Esophagus muscularis mucosa (tissue), 4 donors: ENCODE measurements at regions not wholly inside any gene's neighbourhood (a gene's known extent, or its start where the extent isn't known, plus 50 kb on each side); places are given as distances from the start of the nearest gene placed in this dataset.
A peak's percentile ranks its signal among the peaks of the same experiment; 100 is the strongest.

Experiments used
- DNase-seq: peaks from one replicate; pipeline ENCODE4 v3.0.0-alpha.2; 2017; ENCODE audit errors: extremely low spot score
- H3K27ac ChIP-seq, 4 donors: fragments of 200-600 bp; sonication (generic); replicated peaks in 1 of 4; 1 replicate in 3 of 4; 2 replicates in 1 of 4; pipeline ENCODE4 v1.5.1; 2016 to 2019; ENCODE audit warnings: mild to moderate bottlenecking in 1 of 4
- H3K27me3 ChIP-seq, 4 donors: fragments of 200-600 bp; sonication (generic); one replicate each; pipeline versions ENCODE4 v1.5.1 to v1.6.0; 2016 to 2019
- H3K36me3 ChIP-seq, 4 donors: fragments of 200-600 bp; sonication (generic); one replicate each; pipeline ENCODE4 v1.5.1; 2016 to 2019
- H3K4me1 ChIP-seq, 4 donors: fragments of 200-600 bp; sonication (generic); one replicate each; pipeline ENCODE4 v1.5.1; 2016 to 2019
- H3K4me3 ChIP-seq, 4 donors: fragments of 200-600 bp; sonication (generic); 1 replicate in 2 of 4; 2 replicates in 2 of 4; pipeline ENCODE4 v1.5.1; 2016 to 2019; ENCODE audit warnings: mild to moderate bottlenecking in 4 of 4, moderate library complexity in 1 of 4
- H3K9me3 ChIP-seq, 4 donors: fragments of 200-600 bp; sonication (generic); 1 replicate in 3 of 4; 2 replicates in 1 of 4; pipeline ENCODE4 v1.5.1; 2016 to 2019
- CTCF ChIP-seq, 3 experiments: fragments of 200-600 bp in 2 of 3; fragments of 450-650 bp in 1 of 3; sonication (generic) in 2 of 3; IDR thresholded peaks; one replicate each; pipeline ENCODE4 v1.5.1; 2017 to 2019; ENCODE audit warnings: antibody characterized with exemption in 3 of 3, mild to moderate bottlenecking in 2 of 3, moderate library complexity in 1 of 3
- EP300 ChIP-seq: sonication (generic); formaldehyde crosslinking; IDR thresholded peaks from one replicate; pipeline ENCODE4 v1.6.1; 2017; ENCODE audit warnings: antibody characterized with exemption
- POLR2A ChIP-seq: fragments of 450-650 bp; IDR thresholded peaks from one replicate; pipeline ENCODE4 v1.6.1; 2017; ENCODE audit warnings: antibody characterized with exemption, moderate library complexity, mild to moderate bottlenecking, low read depth
- POLR2AphosphoS5 ChIP-seq, 2 donors: sonication (generic); formaldehyde crosslinking; IDR thresholded peaks; one replicate each; pipeline ENCODE4 v1.6.1; 2017; ENCODE audit warnings: antibody characterized with exemption in 2 of 2
- WGBS: methylation state at CpG from one replicate; pipeline ENCODE4 v1.1.5; 2018; 5-methylcytosine and 5-hydroxymethylcytosine counted together
- intact Hi-C: fragments of 100-400 bp; cut with DNase I; formaldehyde crosslinking; loops from one replicate; pipeline ENCODE4 v1.15.1; 2023

GRCh38 chr11:112814168-112814567 lies 147.1 kb upstream of the NCAM1 start:
- intact Hi-C loops, result loop anchor here (10.0 kb wide), 1 partner anchor 151 kb away; the partner anchor contains the start of gene NCAM1
- 91% methylated on average over 4 of the region's 4 CpGs for WGBS

GRCh38 chr11:112817376-112817775 lies 143.8 kb upstream of the NCAM1 start:
- intact Hi-C loops, result loop anchor here (10.0 kb wide), 1 partner anchor 147 kb away; the partner anchor contains the start of gene NCAM1
- TF ChIP-seq CTCF (IDR thresholded peaks at IDR 0.05) (no peak), EP300 (no peak), POLR2A (no peak), POLR2AphosphoS5 (IDR thresholded peaks at IDR 0.05) (no peak)
- no peak for DNase-seq
- no peaks in the 10 kb centered on the region for H3K9me3 ChIP-seq
- no peak overlapping the region for H3K4me3 ChIP-seq
- H3K27me3 ChIP-seq, result no peaks in the 10 kb centered on the region
- H3K27ac ChIP-seq, result no peak overlapping the region
- no peaks in the 10 kb centered on the region for H3K36me3 ChIP-seq
- WGBS, result 83% methylated on average over 3 of the region's 3 CpGs
- H3K4me1 ChIP-seq, result no peaks in the 10 kb centered on the region

More at GRCh38 chr11:112814168-112814567, 147.1 kb upstream of the NCAM1 start:
- H3K9me3 ChIP-seq, result no peaks in the 10 kb centered on the region
- DNase-seq, result no peak
- no peak overlapping the region for H3K4me3 ChIP-seq
- H3K4me1 ChIP-seq, result peaks cover 3 to 21% (median 14%) of the 10 kb centered on the region in 4 donors
- H3K27me3 ChIP-seq, result no peaks in the 10 kb centered on the region
- H3K36me3 ChIP-seq, result no peaks in the 10 kb centered on the region
- TF ChIP-seq POLR2A (no peak), EP300 (no peak), POLR2AphosphoS5 (IDR thresholded peaks at IDR 0.05) (no peak), CTCF (IDR thresholded peaks at IDR 0.05) (no peak)
- no peak overlapping the region for H3K27ac ChIP-seq

GRCh38 chr11:112822478-112823274 lies 138.5 kb upstream of the NCAM1 start:
- intact Hi-C loops, result no loop called here
- TF ChIP-seq POLR2A (no peak), EP300 (no peak)
- H3K36me3 ChIP-seq, result no peaks in the 10 kb centered on the region
- no peaks in the 10 kb centered on the region for H3K9me3 ChIP-seq
- H3K4me3 ChIP-seq, result no peak overlapping the region
- H3K27me3 ChIP-seq, result no peaks in the 10 kb centered on the region
- no peak for DNase-seq
- no peak overlapping the region for H3K27ac ChIP-seq
- 31% methylated on average over 3 of the region's 3 CpGs for WGBS
- peaks cover 0 to 8% (median 0%) of the 10 kb centered on the region in 4 donors for H3K4me1 ChIP-seq

GRCh38 chr11:112826026-112826425 lies 135.2 kb upstream of the NCAM1 start:
- H3K9me3 ChIP-seq, result no peaks in the 10 kb centered on the region
- H3K27me3 ChIP-seq, result no peaks in the 10 kb centered on the region
- DNase-seq, result no peak
- no peak overlapping the region for H3K27ac ChIP-seq
- intact Hi-C loops, result no loop called here
- H3K4me1 ChIP-seq, result peaks cover 0 to 8% (median 0%) of the 10 kb centered on the region in 4 donors
- TF ChIP-seq EP300 (no peak), POLR2AphosphoS5 (IDR thresholded peaks at IDR 0.05) (no peak), CTCF (IDR thresholded peaks at IDR 0.05) (no peak), POLR2A (no peak)
- no peaks in the 10 kb centered on the region for H3K36me3 ChIP-seq
- 81% methylated on average over 3 of the region's 3 CpGs for WGBS
- H3K4me3 ChIP-seq, result no peak overlapping the region

GRCh38 chr11:112826788-112827187 lies 134.4 kb upstream of the NCAM1 start:
- H3K4me3 ChIP-seq, result no peak overlapping the region
- no peak for TF ChIP-seq POLR2AphosphoS5 (IDR thresholded peaks at IDR 0.05)
- no peak for TF ChIP-seq CTCF (IDR thresholded peaks at IDR 0.05)
- TF ChIP-seq EP300, result no peak
- no peak for TF ChIP-seq POLR2A
- intact Hi-C loops, result no loop called here
- H3K27me3 ChIP-seq, result no peaks in the 10 kb centered on the region
- WGBS, result 100% methylated on average over 1 of the region's 1 CpG
- H3K27ac ChIP-seq, result no peak overlapping the region
- peaks cover 0 to 8% (median 0%) of the 10 kb centered on the region in 4 donors for H3K4me1 ChIP-seq
- H3K9me3 ChIP-seq, result no peaks in the 10 kb centered on the region
- no peaks in the 10 kb centered on the region for H3K36me3 ChIP-seq
- DNase-seq, result peak; percentile 31
